ENCODE measurements at regions not wholly inside any gene's neighbourhood (a gene's known extent, or its start where the extent isn't known, plus 50 kb on each side); places are given as distances from the start of the nearest gene placed in this dataset.

- Mint-ChIP-seq H3K4me1 (ENCODE audit: low read depth, unreplicated experiment) (no peaks in the 10 kb centered on the region), H3K9me3 (ENCODE audit: unreplicated experiment) (peaks cover 4% of the 10 kb centered on the region), H3K4me3 (ENCODE audit: unreplicated experiment) (no peak overlapping the region), H3K27me3 (ENCODE audit: unreplicated experiment) (peaks cover 4% of the 10 kb centered on the region), H3K27ac (ENCODE audit: unreplicated experiment) (no peak overlapping the region), H3K36me3 (ENCODE audit: unreplicated experiment) (no peaks in the 10 kb centered on the region)
- TF ChIP-seq CTCF (IDR thresholded peaks at IDR 0.05; ENCODE audit: partially characterized antibody, unreplicated experiment), result no peak
- no peak for DNase-seq
Observed at GRCh38 chr12:12019881-12020280, 50.9 kb upstream of the BCL2L14 start.

- TF ChIP-seq CTCF (IDR thresholded peaks at IDR 0.05; ENCODE audit: partially characterized antibody, unreplicated experiment), result no peak
- Mint-ChIP-seq H3K9me3 (ENCODE audit: unreplicated experiment) (peaks cover 4% of the 10 kb centered on the region), H3K27ac (ENCODE audit: unreplicated experiment) (no peak overlapping the region), H3K4me1 (ENCODE audit: low read depth, unreplicated experiment) (no peaks in the 10 kb centered on the region), H3K27me3 (ENCODE audit: unreplicated experiment) (peaks cover 4% of the 10 kb centered on the region), H3K4me3 (ENCODE audit: unreplicated experiment) (no peak overlapping the region), H3K36me3 (ENCODE audit: unreplicated experiment) (no peaks in the 10 kb centered on the region)
- no peak for DNase-seq
Observed at GRCh38 chr12:12020762-12021161, 50.0 kb upstream of the BCL2L14 start.

Measured in glutamatergic neuron (in vitro differentiated cells).